ENCODE measurements at regions not wholly inside any gene's neighbourhood (a gene's known extent, or its start where the extent isn't known, plus 50 kb on each side); places are given as distances from the start of the nearest gene placed in this dataset.
"Not testable (repeated sequence)": the region's sequence is repeated elsewhere in the genome, so short reads cannot be mapped to it uniquely, and the experiment has no call there.

- DNase-seq (ENCODE audit: low read depth, low spot score): no peak
- in situ Hi-C loops (cut with HindIII; ENCODE audit: low pct_unique_long_range_greater_than_20kb, low sequenced_read_pairs): no loop called here
Measured at GRCh38 chr13:24615911-24616472, 64.2 kb upstream of the ATP12A start.

- no peak for DNase-seq (ENCODE audit: low read depth, low spot score)
- in situ Hi-C loops (cut with HindIII; ENCODE audit: low pct_unique_long_range_greater_than_20kb, low sequenced_read_pairs): no loop called here
Measured at GRCh38 chr13:24616514-24616913, 63.7 kb upstream of the ATP12A start.

GRCh38 chr13:24617256-24618010 lies 62.8 kb upstream of the ATP12A start:
- in situ Hi-C loops (cut with HindIII; ENCODE audit: low pct_unique_long_range_greater_than_20kb, low sequenced_read_pairs): no loop called here
- no peak for DNase-seq (ENCODE audit: low read depth, low spot score)

- in situ Hi-C loops (cut with HindIII; ENCODE audit: low pct_unique_long_range_greater_than_20kb, low sequenced_read_pairs): no loop called here
- no peak for DNase-seq (ENCODE audit: low read depth, low spot score)
Measured at GRCh38 chr13:24618011-24618955, 61.9 kb upstream of the ATP12A start.

- no peak for DNase-seq (ENCODE audit: low read depth, low spot score)
- in situ Hi-C loops (cut with HindIII; ENCODE audit: low pct_unique_long_range_greater_than_20kb, low sequenced_read_pairs): no loop called here
Measured at GRCh38 chr13:24619282-24619681, 60.9 kb upstream of the ATP12A start.

GRCh38 chr13:24622481-24623148 lies 57.6 kb upstream of the ATP12A start:
- DNase-seq (ENCODE audit: low read depth, low spot score); in situ Hi-C loops (cut with HindIII; ENCODE audit: low pct_unique_long_range_greater_than_20kb, low sequenced_read_pairs): not testable (repeated sequence)

- DNase-seq (ENCODE audit: low read depth, low spot score): no peak
- in situ Hi-C loops (cut with HindIII; ENCODE audit: low pct_unique_long_range_greater_than_20kb, low sequenced_read_pairs): no loop called here
Measured at GRCh38 chr13:24623149-24623665, 57.0 kb upstream of the ATP12A start.

GRCh38 chr13:24624363-24624762 lies 55.8 kb upstream of the ATP12A start:
- in situ Hi-C loops (cut with HindIII; ENCODE audit: low pct_unique_long_range_greater_than_20kb, low sequenced_read_pairs): no loop called here
- DNase-seq (ENCODE audit: low read depth, low spot score): no peak

- in situ Hi-C loops (cut with HindIII; ENCODE audit: low pct_unique_long_range_greater_than_20kb, low sequenced_read_pairs): no loop called here
Measured at GRCh38 chr13:24624801-24625231, 55.4 kb upstream of the ATP12A start.

GRCh38 chr13:24625331-24625731 lies 54.9 kb upstream of the ATP12A start:
- in situ Hi-C loops (cut with HindIII; ENCODE audit: low pct_unique_long_range_greater_than_20kb, low sequenced_read_pairs): no loop called here
- DNase-seq (ENCODE audit: low read depth, low spot score): no peak

More at GRCh38 chr13:24624801-24625231, 55.4 kb upstream of the ATP12A start:
- DNase-seq (ENCODE audit: low read depth, low spot score): no peak

- DNase-seq (ENCODE audit: low read depth, low spot score): no peak
- in situ Hi-C loops (cut with HindIII; ENCODE audit: low pct_unique_long_range_greater_than_20kb, low sequenced_read_pairs): no loop called here
Measured at GRCh38 chr13:24625870-24626849, 54.0 kb upstream of the ATP12A start.

- peak; percentile 75 for DNase-seq (ENCODE audit: low read depth, low spot score)
Measured at GRCh38 chr13:24627090-24627714, 53.0 kb upstream of the ATP12A start.

GRCh38 chr13:24627946-24628345 lies 52.3 kb upstream of the ATP12A start:
- peak; percentile 62 for DNase-seq (ENCODE audit: low read depth, low spot score)
- in situ Hi-C loops (cut with HindIII; ENCODE audit: low pct_unique_long_range_greater_than_20kb, low sequenced_read_pairs): no loop called here

More at GRCh38 chr13:24627090-24627714, 53.0 kb upstream of the ATP12A start:
- in situ Hi-C loops (cut with HindIII; ENCODE audit: low pct_unique_long_range_greater_than_20kb, low sequenced_read_pairs): no loop called here

- DNase-seq (ENCODE audit: low read depth, low spot score): no peak
- in situ Hi-C loops (cut with HindIII; ENCODE audit: low pct_unique_long_range_greater_than_20kb, low sequenced_read_pairs): no loop called here
Measured at GRCh38 chr13:24629320-24629719, 50.9 kb upstream of the ATP12A start.

GRCh38 chr13:24630121-24630520 lies 50.1 kb upstream of the ATP12A start:
- in situ Hi-C loops (cut with HindIII; ENCODE audit: low pct_unique_long_range_greater_than_20kb, low sequenced_read_pairs): no loop called here
- no peak for DNase-seq (ENCODE audit: low read depth, low spot score)
